HL-60 (cell line): ENCODE measurements at regions not wholly inside any gene's neighbourhood (a gene's known extent, or its start where the extent isn't known, plus 50 kb on each side); places are given as distances from the start of the nearest gene placed in this dataset.

Source experiments
- DNase-seq, 2 experiments: peaks; one replicate each; pipeline ENCODE4 v3.0.0-alpha.2; 2010 to 2020; ENCODE audit warnings: low read depth in 1 of 2, low spot score in 1 of 2
- H3K27ac ChIP-seq: fragments of 250-450 bp; sonication (Bioruptor Pico); replicated peaks from 2 replicates; pipeline ENCODE4 v1.5.1; 2020; ENCODE audit warnings: mild to moderate bottlenecking, moderate library complexity
- H3K27me3 ChIP-seq: fragments of 250-450 bp; sonication (Bioruptor Pico); 2 replicates; pipeline ENCODE4 v1.5.1; 2021; ENCODE audit warnings: mild to moderate bottlenecking, moderate library complexity; ENCODE audit not compliant: insufficient read depth, poor library complexity, severe bottlenecking
- H3K4me3 ChIP-seq: replicated peaks from 2 replicates; pipeline ENCODE4 v1.5.1; 2011; ENCODE audit warnings: mild to moderate bottlenecking, control low read depth, low read length; ENCODE audit not compliant: insufficient read depth
- CTCF ChIP-seq: IDR thresholded peaks from one replicate; pipeline ENCODE4 v1.5.1; 2011; ENCODE audit warnings: low read length, control low read depth, inconsistent platforms; ENCODE audit not compliant: insufficient read depth
- GABPA ChIP-seq: IDR thresholded peaks from 2 replicates; pipeline ENCODE4 v1.6.1; 2012; ENCODE audit warnings: low read depth
- POLR2AphosphoS5 ChIP-seq: IDR thresholded peaks from 2 replicates; pipeline ENCODE4 v1.6.1; 2012; ENCODE audit warnings: low read depth
- REST ChIP-seq: IDR thresholded peaks from 2 replicates; pipeline ENCODE4 v1.6.1; 2012; ENCODE audit warnings: low read depth; ENCODE audit not compliant: insufficient replicate concordance
- SPI1 ChIP-seq: IDR thresholded peaks from 2 replicates; pipeline ENCODE4 v1.6.1; 2012; ENCODE audit warnings: low read depth, mild to moderate bottlenecking, borderline replicate concordance

DNA sequence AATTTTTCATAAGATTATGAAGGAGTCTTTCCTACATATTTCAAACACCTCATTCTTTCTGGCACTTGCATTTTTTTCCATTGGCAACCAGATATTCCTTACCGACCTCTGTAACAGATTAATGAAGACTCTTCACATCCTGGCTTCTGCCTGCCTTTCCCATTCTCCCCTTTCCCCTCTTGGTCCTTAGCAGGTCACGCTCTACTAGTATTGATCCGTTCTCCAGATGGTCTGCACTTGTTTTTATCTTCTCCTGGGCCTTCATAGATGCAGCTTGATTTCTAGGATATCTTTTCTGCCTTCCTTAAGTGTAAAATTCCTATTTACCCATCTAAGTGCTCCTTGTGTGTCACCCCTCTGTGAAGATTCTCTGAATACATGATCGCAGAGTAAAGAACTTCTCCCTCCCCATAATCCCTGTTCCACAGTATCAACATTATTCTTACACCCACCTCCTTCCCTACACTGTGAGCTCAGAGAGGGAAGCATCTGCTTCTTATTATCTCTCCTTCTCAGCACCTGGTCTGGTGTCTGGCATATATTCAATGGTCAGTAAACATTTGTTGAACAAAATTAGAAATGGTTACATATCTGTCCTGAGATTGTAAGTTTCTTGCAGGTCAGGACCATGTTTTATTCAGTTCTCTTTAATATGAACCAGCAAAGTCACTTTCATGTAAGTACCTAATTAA, 654.2 kb downstream of the REEP3 start:
- no peak for DNase-seq
- TF ChIP-seq SPI1 (no peak), GABPA (no peak), CTCF (no peak), POLR2AphosphoS5 (no peak), REST (no peak)
- Histone ChIP-seq H3K27ac (no peak overlapping the region), H3K4me3 (no peak overlapping the region), H3K27me3 (no peaks in the 10 kb centered on the region)

DNA sequence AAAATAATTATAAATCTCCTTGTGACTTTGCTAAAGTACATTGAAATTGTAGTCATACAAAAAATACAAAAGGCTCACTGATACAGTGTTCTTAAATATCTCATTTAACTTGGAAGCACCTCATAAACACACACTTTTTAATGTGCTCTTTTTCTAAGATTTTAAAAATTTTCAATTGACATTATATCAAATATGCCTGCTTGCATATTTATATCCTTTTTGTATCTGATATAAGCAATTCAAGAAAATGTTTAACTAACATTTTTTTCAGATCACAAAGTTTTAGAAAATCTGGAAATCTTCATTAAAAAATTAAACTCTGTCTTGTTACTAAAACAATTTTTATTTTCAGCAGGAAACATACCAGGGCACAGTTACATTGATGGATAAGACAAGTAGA, 661.5 kb downstream of the REEP3 start:
- Histone ChIP-seq H3K27ac (no peak overlapping the region), H3K27me3 (no peaks in the 10 kb centered on the region), H3K4me3 (no peak overlapping the region)
- DNase-seq = no peak
- TF ChIP-seq POLR2AphosphoS5 (no peak), REST (no peak), CTCF (no peak), SPI1 (no peak), GABPA (no peak)

- H3K4me3 ChIP-seq = no peak overlapping the region
- no peaks in the 10 kb centered on the region for H3K27me3 ChIP-seq
- H3K27ac ChIP-seq = no peak overlapping the region
Observed at GRCh38 chr10:64191286-64191685, 670.1 kb downstream of the REEP3 start.

More at GRCh38 chr10:64191286-64191685, 670.1 kb downstream of the REEP3 start:
- TF ChIP-seq CTCF (no peak), SPI1 (no peak), GABPA (no peak), REST (no peak)
- DNase-seq = no peak
